Heart left ventricle (tissue), 13 donors: ENCODE measurements at regions not wholly inside any gene's neighbourhood (a gene's known extent, or its start where the extent isn't known, plus 50 kb on each side); places are given as distances from the start of the nearest gene placed in this dataset.

Source experiments
- POLR2A ChIP-seq, 2 donors: fragments of 450-650 bp; IDR thresholded peaks; one replicate each; pipeline ENCODE4 v1.6.1; 2017; ENCODE audit warnings: antibody characterized with exemption in 2 of 2, mild to moderate bottlenecking in 2 of 2, moderate library complexity in 2 of 2
- TF ChIP-seq, protein P1 (sequence below), 12 donors: fragments of 200-600 bp; sonication (generic) in 4 of 12; IDR thresholded peaks; one replicate each; pipeline versions ENCODE4 v1.5.0 to v1.8.0; 2018 to 2022; ENCODE audit warnings: antibody characterized with exemption in 12 of 12, mild to moderate bottlenecking in 5 of 12
- donor health status: ischemic (EF 13 %, LVEDD 7.1; RV severe dilation, severe dysfunction).
- donor health status: DM: no; HTN: yes; CAD: no.
- donor health status: DM: no; HTN: no; CAD: no.
- donor health status: ischemic (EF 25% LVEDD 6.9; RV normal size, moderate dysfunction).
- donor health status: ischemic (EF 25% LVEDD 5.7; RV mildly dilated, moderate dysfunction).
- donor health status: ischemic (EF 35%, LVEDD 5.7; RV mildly dilated, moderate dysfunction).
- donor health status: nonischemic (EF 11% LVEDD 7.7; RV severe dilation, severe dysfunction).
- donor health status: DM: yes; HTN: yes; CAD: no.
- donor health status: PGD.
- donor health status: ischemic (EF 29% LVEDD 5.4; RV normal size, mild dysfunction).
- donor health status: nonischemic (EF 23%, LVEDD 6.1; RV moderate dilation, normal function).

DNA sequence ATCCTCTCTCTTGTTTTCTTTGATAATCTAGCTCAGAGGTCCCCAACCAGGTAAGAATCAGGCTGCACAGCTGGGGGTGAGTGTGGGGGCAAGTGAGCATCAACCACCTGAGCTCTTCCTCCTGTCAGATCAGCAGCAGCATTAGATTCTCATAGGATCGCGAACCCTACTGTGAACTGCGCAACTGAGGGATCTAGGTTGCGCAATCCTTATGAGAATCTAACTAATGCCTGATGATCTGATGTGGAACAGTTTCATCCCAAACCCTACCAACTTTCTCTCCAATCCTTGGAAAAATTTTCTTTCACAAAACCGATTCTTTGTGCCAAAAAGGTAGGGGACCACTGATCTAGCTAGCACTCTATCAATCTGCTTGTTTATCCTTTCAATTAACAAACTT is 678.3 kb downstream of the CBLN2 start:
- no peak for TF ChIP-seq POLR2A (IDR thresholded peaks at IDR 0.05)
- TF ChIP-seq, protein P1, sequence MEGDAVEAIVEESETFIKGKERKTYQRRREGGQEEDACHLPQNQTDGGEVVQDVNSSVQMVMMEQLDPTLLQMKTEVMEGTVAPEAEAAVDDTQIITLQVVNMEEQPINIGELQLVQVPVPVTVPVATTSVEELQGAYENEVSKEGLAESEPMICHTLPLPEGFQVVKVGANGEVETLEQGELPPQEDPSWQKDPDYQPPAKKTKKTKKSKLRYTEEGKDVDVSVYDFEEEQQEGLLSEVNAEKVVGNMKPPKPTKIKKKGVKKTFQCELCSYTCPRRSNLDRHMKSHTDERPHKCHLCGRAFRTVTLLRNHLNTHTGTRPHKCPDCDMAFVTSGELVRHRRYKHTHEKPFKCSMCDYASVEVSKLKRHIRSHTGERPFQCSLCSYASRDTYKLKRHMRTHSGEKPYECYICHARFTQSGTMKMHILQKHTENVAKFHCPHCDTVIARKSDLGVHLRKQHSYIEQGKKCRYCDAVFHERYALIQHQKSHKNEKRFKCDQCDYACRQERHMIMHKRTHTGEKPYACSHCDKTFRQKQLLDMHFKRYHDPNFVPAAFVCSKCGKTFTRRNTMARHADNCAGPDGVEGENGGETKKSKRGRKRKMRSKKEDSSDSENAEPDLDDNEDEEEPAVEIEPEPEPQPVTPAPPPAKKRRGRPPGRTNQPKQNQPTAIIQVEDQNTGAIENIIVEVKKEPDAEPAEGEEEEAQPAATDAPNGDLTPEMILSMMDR (IDR thresholded peaks at IDR 0.05): no peak
